ENCODE measurements at regions not wholly inside any gene's neighbourhood (a gene's known extent, or its start where the extent isn't known, plus 50 kb on each side); places are given as distances from the start of the nearest gene placed in this dataset.

DNA sequence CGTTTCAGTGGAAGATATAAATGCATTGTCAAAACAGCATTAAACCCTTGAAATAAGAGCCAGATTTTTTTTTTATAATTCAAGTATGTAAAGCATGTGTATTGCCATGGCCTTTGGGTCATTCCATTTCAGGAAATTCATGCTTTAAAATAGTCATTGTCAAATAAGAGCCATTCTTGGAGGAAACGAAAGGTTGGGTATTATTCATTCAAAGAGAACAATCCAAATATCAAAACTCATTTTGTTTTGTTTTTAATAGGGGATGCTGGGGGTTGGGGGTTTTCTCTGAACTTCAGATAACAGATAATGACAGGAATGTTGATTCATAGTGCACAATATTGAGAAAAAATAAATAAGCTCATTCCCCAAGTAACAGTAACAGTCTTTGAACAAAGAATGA, 174.4 kb upstream of the NUDT4 start:
- H3K27me3 ChIP-seq (ENCODE audit: insufficient read depth, poor library complexity, severe bottlenecking): no peaks in the 10 kb centered on the region
- no peaks in the 10 kb centered on the region for H3K9me3 ChIP-seq (ENCODE audit: severe bottlenecking)
- no peak for ATAC-seq (ENCODE audit: low read depth)
- H3K4me3 ChIP-seq (ENCODE audit: severe bottlenecking): no peak overlapping the region
- H3K36me3 ChIP-seq (ENCODE audit: low read depth): no peaks in the 10 kb centered on the region
- H3K27ac ChIP-seq (ENCODE audit: poor library complexity, severe bottlenecking): no peak overlapping the region
- TF ChIP-seq CTCF (IDR thresholded peaks at IDR 0.05; ENCODE audit: poor library complexity, severe bottlenecking): no peak
- DNase-seq (ENCODE audit: low spot score): no peak
- H3K4me1 ChIP-seq (ENCODE audit: insufficient read depth, poor library complexity, severe bottlenecking): no peaks in the 10 kb centered on the region

- no peak for TF ChIP-seq CTCF (IDR thresholded peaks at IDR 0.05; ENCODE audit: poor library complexity, severe bottlenecking)
- no peak for DNase-seq (ENCODE audit: low spot score)
- Histone ChIP-seq H3K27me3 (ENCODE audit: insufficient read depth, poor library complexity, severe bottlenecking) (no peaks in the 10 kb centered on the region), H3K4me3 (ENCODE audit: severe bottlenecking) (no peak overlapping the region), H3K36me3 (ENCODE audit: low read depth) (no peaks in the 10 kb centered on the region), H3K4me1 (ENCODE audit: insufficient read depth, poor library complexity, severe bottlenecking) (no peaks in the 10 kb centered on the region), H3K9me3 (ENCODE audit: severe bottlenecking) (no peaks in the 10 kb centered on the region), H3K27ac (ENCODE audit: poor library complexity, severe bottlenecking) (no peak overlapping the region)
- ATAC-seq (ENCODE audit: low read depth): no peak
Observed at GRCh38 chr12:93204896-93205295, 172.8 kb upstream of the NUDT4 start.

DNA sequence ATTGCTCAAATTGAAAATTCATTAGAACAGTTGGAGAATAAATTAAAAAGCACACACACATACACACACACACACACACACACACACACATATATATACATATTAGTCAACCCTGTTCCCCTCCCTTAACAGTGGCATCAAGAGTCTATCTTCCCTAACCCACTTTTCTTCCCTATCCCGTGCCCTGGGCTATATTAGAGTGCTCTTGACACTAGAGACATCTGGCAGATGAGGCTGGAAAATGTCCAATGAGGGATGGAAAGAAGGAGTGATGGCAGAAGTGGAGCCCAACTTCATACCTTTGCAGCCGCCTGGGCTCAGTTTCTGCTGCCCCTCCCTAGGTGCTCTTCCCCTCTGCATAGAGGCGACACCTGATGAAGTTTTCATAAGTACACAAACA, 172.4 kb upstream of the NUDT4 start:
- Histone ChIP-seq H3K27ac (ENCODE audit: poor library complexity, severe bottlenecking) (no peak overlapping the region), H3K4me1 (ENCODE audit: insufficient read depth, poor library complexity, severe bottlenecking) (no peaks in the 10 kb centered on the region), H3K36me3 (ENCODE audit: low read depth) (no peaks in the 10 kb centered on the region), H3K9me3 (ENCODE audit: severe bottlenecking) (no peaks in the 10 kb centered on the region), H3K27me3 (ENCODE audit: insufficient read depth, poor library complexity, severe bottlenecking) (no peaks in the 10 kb centered on the region), H3K4me3 (ENCODE audit: severe bottlenecking) (no peak overlapping the region)
- DNase-seq (ENCODE audit: low spot score) (no peak), ATAC-seq (ENCODE audit: low read depth) (no peak)
- TF ChIP-seq CTCF (IDR thresholded peaks at IDR 0.05; ENCODE audit: poor library complexity, severe bottlenecking): no peak

DNA sequence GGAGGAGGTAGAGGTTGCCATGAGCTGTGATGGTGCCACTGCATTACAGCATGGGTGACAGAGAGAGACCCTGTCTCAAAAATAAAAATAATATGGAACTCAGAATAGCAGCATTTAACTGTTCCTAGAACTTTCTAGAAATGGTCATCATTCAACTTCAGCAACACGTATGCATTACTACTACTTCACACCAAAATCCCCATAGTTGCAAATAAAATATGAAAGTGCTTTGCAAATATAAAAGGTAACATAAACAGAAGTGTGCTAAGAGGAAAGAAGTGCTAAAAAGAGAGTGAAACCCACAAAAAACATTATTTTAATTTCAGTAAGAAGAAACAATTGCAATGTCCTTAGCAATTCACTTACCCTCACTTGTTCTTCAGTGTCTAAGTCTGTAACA, 169.7 kb upstream of the NUDT4 start:
- Histone ChIP-seq H3K27me3 (ENCODE audit: insufficient read depth, poor library complexity, severe bottlenecking) (no peaks in the 10 kb centered on the region), H3K9me3 (ENCODE audit: severe bottlenecking) (no peaks in the 10 kb centered on the region), H3K4me1 (ENCODE audit: insufficient read depth, poor library complexity, severe bottlenecking) (no peaks in the 10 kb centered on the region), H3K4me3 (ENCODE audit: severe bottlenecking) (no peak overlapping the region), H3K27ac (ENCODE audit: poor library complexity, severe bottlenecking) (no peak overlapping the region), H3K36me3 (ENCODE audit: low read depth) (no peaks in the 10 kb centered on the region)
- TF ChIP-seq CTCF (IDR thresholded peaks at IDR 0.05; ENCODE audit: poor library complexity, severe bottlenecking): no peak
- DNase-seq (ENCODE audit: low spot score) (no peak), ATAC-seq (ENCODE audit: low read depth) (no peak)

DNA sequence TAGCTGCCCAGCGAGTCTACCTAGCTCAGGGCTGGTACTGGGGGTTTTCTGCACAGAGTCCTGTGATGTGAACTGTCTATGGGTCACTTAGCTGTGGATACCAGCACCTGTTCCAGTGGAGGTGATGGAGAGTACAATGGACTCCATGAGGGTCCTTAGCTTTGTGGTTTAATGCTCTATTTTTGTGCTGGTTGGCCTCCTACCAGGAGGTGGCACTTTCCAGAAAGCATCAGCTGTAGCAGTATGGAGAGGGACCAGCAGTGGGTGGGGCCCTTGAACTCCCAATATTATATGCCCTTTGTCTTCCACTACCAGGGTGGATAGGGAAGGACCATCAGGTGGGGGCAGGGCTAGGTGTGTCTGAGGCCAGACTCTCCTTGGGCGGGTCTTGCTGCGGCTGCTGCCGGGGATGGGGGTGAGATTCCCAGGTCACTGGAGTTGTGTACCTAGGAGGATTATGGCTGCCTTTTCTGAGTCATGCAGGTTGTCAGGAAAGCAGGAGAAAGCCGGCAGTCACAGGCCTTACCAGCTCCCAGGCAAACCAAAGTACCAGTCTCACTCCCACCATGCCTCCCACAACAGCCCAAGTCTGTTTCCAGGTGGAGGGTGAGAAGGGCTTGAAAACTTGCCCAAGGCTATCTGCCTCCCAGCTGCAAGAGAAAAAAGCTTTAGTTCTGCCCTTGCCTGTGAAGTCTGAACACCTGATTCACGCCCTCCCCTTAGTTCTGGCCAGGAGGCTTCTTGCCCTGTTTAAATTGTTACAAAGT, 163.0 kb upstream of the NUDT4 start:
- no peak for ATAC-seq (ENCODE audit: low read depth)
- H3K4me1 ChIP-seq (ENCODE audit: insufficient read depth, poor library complexity, severe bottlenecking): no peaks in the 10 kb centered on the region
- H3K27ac ChIP-seq (ENCODE audit: poor library complexity, severe bottlenecking): no peak overlapping the region
- no peak overlapping the region for H3K4me3 ChIP-seq (ENCODE audit: severe bottlenecking)
- H3K27me3 ChIP-seq (ENCODE audit: insufficient read depth, poor library complexity, severe bottlenecking): no peaks in the 10 kb centered on the region
- no peaks in the 10 kb centered on the region for H3K9me3 ChIP-seq (ENCODE audit: severe bottlenecking)
- TF ChIP-seq CTCF (IDR thresholded peaks at IDR 0.05; ENCODE audit: poor library complexity, severe bottlenecking): no peak
- H3K36me3 ChIP-seq (ENCODE audit: low read depth): no peaks in the 10 kb centered on the region
- no peak for DNase-seq (ENCODE audit: low spot score)
